HL-60 (cell line): ENCODE measurements at regions not wholly inside any gene's neighbourhood (a gene's known extent, or its start where the extent isn't known, plus 50 kb on each side); places are given as distances from the start of the nearest gene placed in this dataset.

Experiments used
- CTCF ChIP-seq: IDR thresholded peaks from one replicate; pipeline ENCODE4 v1.5.1; 2011; ENCODE audit warnings: low read length, control low read depth, inconsistent platforms; ENCODE audit not compliant: insufficient read depth
- POLR2AphosphoS5 ChIP-seq: IDR thresholded peaks from 2 replicates; pipeline ENCODE4 v1.6.1; 2012; ENCODE audit warnings: low read depth

- TF ChIP-seq CTCF (no peak), POLR2AphosphoS5 (no peak)
Measured at GRCh38 chr14:42000450-42000849, 393.8 kb downstream of the LRFN5 start.
